CD4-positive, alpha-beta memory T cell (primary cell): ENCODE measurements at regions not wholly inside any gene's neighbourhood (a gene's known extent, or its start where the extent isn't known, plus 50 kb on each side); places are given as distances from the start of the nearest gene placed in this dataset.
A peak's percentile ranks its signal among the peaks of the same experiment; 100 is the strongest.

Experiments used
- CTCF ChIA-PET: fragments of 350-600 bp; sonication (Branson Sonifier 250); formaldehyde crosslinking; loops from one replicate; lab custom pipeline; 2021; ENCODE audit warnings: inconsistent platforms; ENCODE audit not compliant: partially characterized antibody; lab: Charles Lee
- POLR2A ChIA-PET: fragments of 350-600 bp; sonication (Branson Sonifier 250); formaldehyde crosslinking; loops from one replicate; lab custom pipeline; 2021; ENCODE audit not compliant: partially characterized antibody; lab: Charles Lee
- DNase-seq, 5 donors: peaks; one replicate each; pipeline versions ENCODE4 v3.0.0 to v3.0.0-alpha.2; 2020 to 2022; ENCODE audit warnings: mixed read lengths in 1 of 5
- H3K27ac ChIP-seq: one replicate; pipeline ENCODE4 v1.7.0; 2013; ENCODE audit warnings: low read depth, low read length
- H3K27me3 ChIP-seq: 2 replicates; pipeline ENCODE4 v1.7.0; 2013; ENCODE audit warnings: mild to moderate bottlenecking, low read length, moderate library complexity; ENCODE audit not compliant: insufficient read depth
- H3K36me3 ChIP-seq: 2 replicates; pipeline ENCODE4 v1.7.0; 2013; ENCODE audit warnings: mild to moderate bottlenecking, low read length, moderate library complexity; ENCODE audit not compliant: insufficient read depth
- H3K4me1 ChIP-seq: 2 replicates; pipeline ENCODE4 v1.7.0; 2013; ENCODE audit warnings: mild to moderate bottlenecking, low read length, moderate library complexity; ENCODE audit not compliant: insufficient read depth
- H3K4me3 ChIP-seq, 2 donors: one replicate each; pipeline ENCODE4 v1.7.0; 2013; ENCODE audit warnings: low read length in 2 of 2, mild to moderate bottlenecking in 1 of 2
- H3K9me3 ChIP-seq, 2 donors: one replicate each; pipeline ENCODE4 v1.7.0; 2013; ENCODE audit warnings: low read length in 2 of 2, control low read depth in 1 of 2; ENCODE audit not compliant: control insufficient read depth in 1 of 2
- H3K27ac Mint-ChIP-seq, 7 donors: one replicate each; pipeline ENCODE4 v1.8.0; 2020 to 2021; ENCODE audit warnings: mixed read lengths in 7 of 7, mild to moderate bottlenecking in 6 of 7, inconsistent platforms in 3 of 7, moderate library complexity in 3 of 7
- H3K27me3 Mint-ChIP-seq, 2 donors: one replicate each; pipeline ENCODE4 v1.8.0; 2020 to 2021; ENCODE audit warnings: mixed read lengths in 2 of 2
- H3K36me3 Mint-ChIP-seq, 2 donors: one replicate each; pipeline ENCODE4 v1.8.0; 2020 to 2021; ENCODE audit warnings: mixed read lengths in 2 of 2, inconsistent platforms in 1 of 2, mild to moderate bottlenecking in 1 of 2
- H3K4me1 Mint-ChIP-seq, 4 donors: one replicate each; pipeline ENCODE4 v1.8.0; 2020 to 2021; ENCODE audit warnings: mixed read lengths in 4 of 4, mild to moderate bottlenecking in 1 of 4
- H3K4me3 Mint-ChIP-seq, 8 donors: one replicate each; pipeline ENCODE4 v1.8.0; 2020 to 2021; ENCODE audit warnings: mixed read lengths in 8 of 8, mild to moderate bottlenecking in 7 of 8, moderate library complexity in 6 of 8, inconsistent platforms in 3 of 8
- H3K9me3 Mint-ChIP-seq, 8 donors: one replicate each; pipeline ENCODE4 v1.8.0; 2020 to 2021; ENCODE audit warnings: mixed read lengths in 8 of 8, mild to moderate bottlenecking in 5 of 8, inconsistent platforms in 3 of 8, moderate library complexity in 1 of 8
- intact Hi-C: fragments of 100-400 bp; cut with micrococcal nuclease; formaldehyde crosslinking; loops from one replicate; pipeline ENCODE4 v1.15.1; 2023

- H3K27me3 Mint-ChIP-seq, result no peaks in the 10 kb centered on the region
- Histone ChIP-seq H3K9me3 (no peaks in the 10 kb centered on the region), H3K36me3 (no peaks in the 10 kb centered on the region), H3K4me1 (peaks cover 84% of the 10 kb centered on the region), H3K27ac (no peak overlapping the region), H3K4me3 (no peak overlapping the region), H3K27me3 (no peaks in the 10 kb centered on the region)
- H3K4me1 Mint-ChIP-seq, result peaks cover 64 to 86% (median 78%) of the 10 kb centered on the region in 4 donors
- peaks cover 6 to 16% of the 10 kb centered on the region in 2 donors for H3K36me3 Mint-ChIP-seq
- peak overlapping the region in 4 of 8 donors; percentile 61 to 76 (median 69) for H3K4me3 Mint-ChIP-seq
- peaks cover 0 to 12% (median 6%) of the 10 kb centered on the region in 8 donors for H3K9me3 Mint-ChIP-seq
- intact Hi-C loops, result loop anchor here (5.0 to 10.0 kb wide), 2 partner anchors 518 to 601 kb away; no protein-coding TSS in a partner anchor
- no peak for DNase-seq
- ChIA-PET POLR2A (interaction anchor here (0.7 to 2.6 kb wide), 8 partner anchors 10 to 596 kb away, joined by 3 to 11 read pairs (median 4); no protein-coding TSS in a partner anchor), CTCF (interaction anchor here (1.2 to 1.7 kb wide), 3 partner anchors 14 to 686 kb away, joined by 3 to 5 read pairs (median 4); no protein-coding TSS in a partner anchor)
- peak overlapping the region in 5 of 7 donors; percentile 55 to 85 (median 73) for H3K27ac Mint-ChIP-seq
Measured at GRCh38 chr1:194055536-194055935, 869.1 kb upstream of the B3GALT2 start.

DNA sequence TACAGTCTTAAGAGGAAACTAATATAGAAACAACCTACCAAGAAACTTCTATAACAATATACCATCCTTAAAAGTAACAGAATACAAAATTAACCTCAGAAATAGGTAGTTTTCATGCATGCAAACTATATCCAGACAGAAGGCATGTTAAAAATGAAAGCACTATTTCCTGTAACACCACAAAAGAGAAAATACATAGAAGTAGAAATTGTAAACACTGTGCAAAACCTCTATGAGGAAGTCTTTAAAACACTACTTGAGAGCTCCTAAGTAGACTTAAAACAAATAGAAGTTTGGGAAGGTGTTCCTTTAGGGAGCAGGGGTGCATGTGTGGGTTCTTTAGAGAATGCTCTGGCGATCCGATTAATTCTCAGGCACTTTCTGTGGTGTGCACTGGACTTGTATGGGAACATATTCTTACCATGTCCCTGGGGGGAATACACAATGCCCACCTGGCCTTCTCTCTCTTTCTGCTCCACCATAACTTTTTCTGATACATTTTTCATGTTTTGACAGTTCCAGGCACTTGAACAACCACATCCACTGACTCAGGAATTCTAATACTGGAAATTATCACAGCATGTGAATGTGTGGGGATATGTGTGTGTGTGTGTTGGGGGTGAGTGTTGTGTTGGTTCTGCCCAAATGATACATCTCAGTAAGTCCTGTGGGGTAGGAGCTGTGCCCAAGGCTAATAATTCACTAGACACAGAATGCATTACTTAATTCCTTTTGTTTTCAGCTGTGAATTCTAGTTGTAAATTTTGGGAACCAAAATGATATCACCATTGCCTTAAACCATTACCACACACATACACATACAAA lies 866.3 kb upstream of the B3GALT2 start:
- Histone ChIP-seq H3K9me3 (no peaks in the 10 kb centered on the region), H3K4me1 (peaks cover 62% of the 10 kb centered on the region), H3K27ac (peak overlapping the region; percentile 20), H3K36me3 (no peaks in the 10 kb centered on the region), H3K27me3 (no peaks in the 10 kb centered on the region), H3K4me3 (no peak overlapping the region)
- ChIA-PET POLR2A (interaction anchor here (0.9 to 1.7 kb wide), 7 partner anchors 9 to 994 kb away, joined by 3 to 5 read pairs (median 3); partner anchors contain the start of genes CDC73 and UCHL5), CTCF (interaction anchor here (0.6 to 1.1 kb wide), 3 partner anchors 10 to 677 kb away, joined by 3 to 4 read pairs (median 3); no protein-coding TSS in a partner anchor)
- Mint-ChIP-seq H3K27ac (peak overlapping the region; percentile 50 to 93 (median 90)), H3K4me1 (peaks cover 55 to 59% (median 58%) of the 10 kb centered on the region in 4 donors), H3K36me3 (no peaks in the 10 kb centered on the region), H3K27me3 (no peaks in the 10 kb centered on the region), H3K9me3 (no peaks in the 10 kb centered on the region), H3K4me3 (peak overlapping the region; percentile 10 to 79 (median 65))
- intact Hi-C loops, result loop anchor here (5.0 to 10.0 kb wide), 2 partner anchors 598 to 635 kb away; no protein-coding TSS in a partner anchor
- peak in 3 of 5 donors; percentile 13 to 34 (median 24) for DNase-seq

DNA sequence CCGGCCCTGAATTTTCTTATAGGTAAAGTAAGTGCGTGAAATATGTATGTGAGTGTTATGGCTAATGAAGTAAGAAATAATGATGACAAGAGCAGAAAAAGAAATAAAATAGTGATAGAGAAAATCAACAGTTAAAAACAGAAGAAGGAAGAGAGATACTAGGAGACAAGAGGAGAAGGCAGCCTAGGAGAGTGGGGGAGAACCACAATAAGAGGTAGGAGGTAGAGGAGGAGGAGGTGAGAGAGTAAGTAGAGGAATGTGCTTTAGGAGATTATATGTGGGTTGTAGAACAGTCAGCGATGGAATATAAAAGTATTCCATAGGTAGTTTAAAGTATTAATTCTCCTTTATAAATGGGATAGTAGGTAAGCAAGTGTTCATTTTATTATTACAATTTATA lies 861.5 kb upstream of the B3GALT2 start:
- no peak overlapping the region for H3K27ac ChIP-seq
- no peaks in the 10 kb centered on the region for H3K36me3 ChIP-seq
- H3K27me3 ChIP-seq, result no peaks in the 10 kb centered on the region
- DNase-seq, result no peak
- ChIA-PET CTCF (no interaction called here), POLR2A (no interaction called here)
- Mint-ChIP-seq H3K4me3 (no peak overlapping the region), H3K4me1 (peaks cover 19 to 30% (median 24%) of the 10 kb centered on the region in 4 donors), H3K36me3 (no peaks in the 10 kb centered on the region), H3K9me3 (no peaks in the 10 kb centered on the region), H3K27me3 (no peaks in the 10 kb centered on the region), H3K27ac (peak overlapping the region in 1 of 7 donors; percentile 56)
- H3K4me1 ChIP-seq, result peaks cover 20% of the 10 kb centered on the region
- intact Hi-C loops, result no loop called here
- H3K9me3 ChIP-seq, result no peaks in the 10 kb centered on the region
- no peak overlapping the region for H3K4me3 ChIP-seq

GRCh38 chr1:194047206-194047605 lies 860.8 kb upstream of the B3GALT2 start:
- H3K9me3 ChIP-seq, result no peaks in the 10 kb centered on the region
- H3K36me3 ChIP-seq, result no peaks in the 10 kb centered on the region
- H3K4me3 ChIP-seq, result no peak overlapping the region
- no peaks in the 10 kb centered on the region for H3K27me3 ChIP-seq
- Mint-ChIP-seq H3K9me3 (no peaks in the 10 kb centered on the region), H3K27me3 (no peaks in the 10 kb centered on the region), H3K27ac (peak overlapping the region in 1 of 7 donors; percentile 43), H3K36me3 (no peaks in the 10 kb centered on the region), H3K4me1 (peaks cover 12 to 23% (median 17%) of the 10 kb centered on the region in 4 donors), H3K4me3 (no peak overlapping the region)
- POLR2A ChIA-PET, result no interaction called here
- H3K27ac ChIP-seq, result no peak overlapping the region
- H3K4me1 ChIP-seq, result peaks cover 13% of the 10 kb centered on the region
- CTCF ChIA-PET, result no interaction called here
- no peak for DNase-seq
- intact Hi-C loops, result no loop called here

DNA sequence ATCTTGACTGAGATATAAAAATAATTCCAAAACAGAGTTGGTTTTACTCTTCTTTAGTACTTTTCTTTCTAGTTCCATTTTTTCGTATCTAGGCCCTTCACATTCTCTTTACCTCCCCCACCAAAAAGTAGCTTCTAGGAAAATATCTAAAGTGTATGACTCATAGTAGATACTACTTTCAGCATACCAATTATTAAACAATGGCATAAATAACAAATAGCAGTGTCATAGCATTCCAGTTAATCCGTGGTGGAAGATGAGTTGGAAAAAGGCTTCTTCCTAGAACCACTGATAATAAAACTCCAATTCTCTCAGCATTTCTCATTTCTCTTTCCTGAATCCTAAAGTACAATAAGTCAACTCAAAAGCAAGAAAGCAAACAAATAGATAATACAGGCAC lies 859.0 kb upstream of the B3GALT2 start:
- H3K36me3 Mint-ChIP-seq, result no peaks in the 10 kb centered on the region
- Histone ChIP-seq H3K4me3 (no peak overlapping the region), H3K4me1 (peaks cover 7% of the 10 kb centered on the region), H3K27me3 (no peaks in the 10 kb centered on the region), H3K27ac (no peak overlapping the region), H3K9me3 (no peaks in the 10 kb centered on the region), H3K36me3 (no peaks in the 10 kb centered on the region)
- peak overlapping the region in 2 of 7 donors; percentile 32 to 77 for H3K27ac Mint-ChIP-seq
- no peaks in the 10 kb centered on the region for H3K27me3 Mint-ChIP-seq
- DNase-seq, result no peak
- POLR2A ChIA-PET, result interaction anchor here (1.3 kb wide), 1 partner anchor 10 kb away, joined by 5 read pairs; no protein-coding TSS in a partner anchor
- CTCF ChIA-PET, result no interaction called here
- H3K4me3 Mint-ChIP-seq, result peak overlapping the region in 1 of 8 donors; percentile 46
- intact Hi-C loops, result no loop called here
- peaks cover 6 to 17% (median 12%) of the 10 kb centered on the region in 4 donors for H3K4me1 Mint-ChIP-seq
- H3K9me3 Mint-ChIP-seq, result no peaks in the 10 kb centered on the region

DNA sequence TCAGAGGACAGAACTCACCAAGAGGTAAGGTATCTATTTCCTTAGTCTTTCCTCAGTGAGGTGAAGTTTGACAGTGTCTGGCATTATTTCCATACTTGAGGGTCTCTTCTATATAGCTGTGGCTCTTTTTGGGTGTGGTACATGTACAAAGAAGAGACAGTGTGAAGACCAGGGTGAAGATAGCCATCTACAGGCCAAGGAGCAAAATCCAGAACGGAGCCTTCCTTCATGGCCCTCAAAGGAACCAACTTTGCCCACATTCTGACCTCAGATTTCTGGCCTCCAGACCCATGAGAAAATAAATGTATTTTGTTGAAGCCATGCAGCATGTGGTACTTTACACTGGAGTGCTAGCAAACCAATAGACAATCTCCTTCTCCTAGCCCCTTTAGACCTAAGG lies 858.5 kb upstream of the B3GALT2 start:
- intact Hi-C loops, result no loop called here
- H3K4me1 ChIP-seq, result peaks cover 11% of the 10 kb centered on the region
- POLR2A ChIA-PET, result interaction anchor here (0.8 kb wide), 2 partner anchors 11 to 627 kb away, joined by 3 read pairs; no protein-coding TSS in a partner anchor
- DNase-seq, result no peak
- H3K9me3 Mint-ChIP-seq, result no peaks in the 10 kb centered on the region
- H3K36me3 ChIP-seq, result no peaks in the 10 kb centered on the region
- no peaks in the 10 kb centered on the region for H3K36me3 Mint-ChIP-seq
- no peak overlapping the region for H3K27ac ChIP-seq
- peaks cover 8 to 19% (median 11%) of the 10 kb centered on the region in 4 donors for H3K4me1 Mint-ChIP-seq
- H3K27me3 ChIP-seq, result no peaks in the 10 kb centered on the region
- H3K4me3 Mint-ChIP-seq, result peak overlapping the region in 1 of 8 donors; percentile 26
- H3K9me3 ChIP-seq, result no peaks in the 10 kb centered on the region
- no peaks in the 10 kb centered on the region for H3K27me3 Mint-ChIP-seq
- peak overlapping the region in 1 of 7 donors; percentile 25 for H3K27ac Mint-ChIP-seq
- H3K4me3 ChIP-seq, result no peak overlapping the region
- CTCF ChIA-PET, result no interaction called here
